BJ (cell line): ENCODE measurements at regions not wholly inside any gene's neighbourhood (a gene's known extent, or its start where the extent isn't known, plus 50 kb on each side); places are given as distances from the start of the nearest gene placed in this dataset.
"Not testable (repeated sequence)": the region's sequence is repeated elsewhere in the genome, so short reads cannot be mapped to it uniquely, and the experiment has no call there.

Experiments used
- CTCF ChIA-PET: fragments of 350-600 bp; formaldehyde crosslinking; extraction: SDS; loops from one replicate; lab custom pipeline; 2021; ENCODE audit warnings: antibody characterized with exemption, inconsistent platforms; lab: Yijun Ruan, JAX
- POLR2A ChIA-PET: fragments of 300-600 bp; sonication (Branson Sonifier 250); formaldehyde crosslinking; extraction: SDS; loops from one replicate; lab custom pipeline; 2021; ENCODE audit warnings: antibody characterized with exemption; lab: Charles Lee
- DNase-seq: peaks from one replicate; pipeline ENCODE4 v3.0.0-alpha.2; 2011; ENCODE audit warnings: low read depth
- H3K27me3 ChIP-seq: 2 replicates; pipeline ENCODE4 v1.6.0; 2011; ENCODE audit warnings: low read length; ENCODE audit not compliant: control insufficient read depth, insufficient read depth
- H3K36me3 ChIP-seq: 2 replicates; pipeline ENCODE4 v1.5.1; 2011; ENCODE audit warnings: low read length; ENCODE audit not compliant: control insufficient read depth, insufficient read depth
- H3K4me3 ChIP-seq: 2 replicates; pipeline ENCODE4 v1.5.1; 2011; ENCODE audit warnings: low read depth, mild to moderate bottlenecking, control low read depth, low read length
- TF ChIP-seq, protein P1 (sequence below): IDR thresholded peaks from 2 replicates; pipeline ENCODE4 v1.5.1; 2011; ENCODE audit warnings: low read depth, mild to moderate bottlenecking, control low read depth, inconsistent platforms, low read length, moderate library complexity; ENCODE audit not compliant: insufficient read depth

DNA sequence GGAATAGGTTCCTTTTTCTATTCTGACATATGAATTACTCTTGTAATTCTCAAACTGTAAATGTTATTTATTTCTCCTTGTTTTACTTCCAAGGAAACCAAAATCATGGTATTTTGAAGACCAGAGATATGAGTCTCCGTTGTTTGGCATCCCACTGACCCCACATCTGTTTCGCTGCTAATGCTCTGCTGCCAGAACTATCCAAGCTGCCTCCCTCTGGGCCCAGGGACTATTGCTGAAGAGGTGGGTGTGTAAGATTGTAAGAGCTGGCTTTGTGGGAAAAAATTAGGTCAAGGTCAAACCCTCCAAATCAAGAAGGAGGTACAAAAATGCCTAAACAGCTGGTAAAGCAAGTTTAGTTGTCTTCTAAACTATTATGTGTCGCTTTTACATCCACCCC lies 129.4 kb upstream of the MYO10 start:
- ChIA-PET CTCF (no interaction called here), POLR2A (no interaction called here)
- Histone ChIP-seq H3K36me3 (no peaks in the 10 kb centered on the region), H3K4me3 (no peak overlapping the region), H3K27me3 (no peaks in the 10 kb centered on the region)
- TF ChIP-seq, protein P1, sequence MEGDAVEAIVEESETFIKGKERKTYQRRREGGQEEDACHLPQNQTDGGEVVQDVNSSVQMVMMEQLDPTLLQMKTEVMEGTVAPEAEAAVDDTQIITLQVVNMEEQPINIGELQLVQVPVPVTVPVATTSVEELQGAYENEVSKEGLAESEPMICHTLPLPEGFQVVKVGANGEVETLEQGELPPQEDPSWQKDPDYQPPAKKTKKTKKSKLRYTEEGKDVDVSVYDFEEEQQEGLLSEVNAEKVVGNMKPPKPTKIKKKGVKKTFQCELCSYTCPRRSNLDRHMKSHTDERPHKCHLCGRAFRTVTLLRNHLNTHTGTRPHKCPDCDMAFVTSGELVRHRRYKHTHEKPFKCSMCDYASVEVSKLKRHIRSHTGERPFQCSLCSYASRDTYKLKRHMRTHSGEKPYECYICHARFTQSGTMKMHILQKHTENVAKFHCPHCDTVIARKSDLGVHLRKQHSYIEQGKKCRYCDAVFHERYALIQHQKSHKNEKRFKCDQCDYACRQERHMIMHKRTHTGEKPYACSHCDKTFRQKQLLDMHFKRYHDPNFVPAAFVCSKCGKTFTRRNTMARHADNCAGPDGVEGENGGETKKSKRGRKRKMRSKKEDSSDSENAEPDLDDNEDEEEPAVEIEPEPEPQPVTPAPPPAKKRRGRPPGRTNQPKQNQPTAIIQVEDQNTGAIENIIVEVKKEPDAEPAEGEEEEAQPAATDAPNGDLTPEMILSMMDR, result no peak
- DNase-seq, result no peak

DNA sequence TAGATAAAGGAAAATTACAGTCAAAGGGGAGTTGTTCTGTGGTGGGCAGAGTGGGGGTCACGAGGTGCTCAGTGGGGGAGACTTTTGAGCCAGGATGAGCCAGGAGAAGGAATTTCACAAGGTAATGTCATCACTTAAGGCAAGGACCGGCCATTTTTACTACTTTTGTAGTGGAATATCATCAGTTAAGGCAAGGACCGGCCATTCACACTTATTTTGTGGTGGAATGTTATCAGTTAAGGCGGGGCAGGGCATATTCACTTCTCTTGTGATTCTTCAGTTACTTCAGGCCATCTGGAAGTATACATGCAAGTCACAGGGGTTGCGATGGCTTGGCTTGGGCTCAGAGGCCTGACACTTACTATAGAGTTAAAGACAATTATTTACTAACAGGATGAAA lies 129.9 kb upstream of the MYO10 start:
- H3K27me3 ChIP-seq, H3K4me3 ChIP-seq, POLR2A ChIA-PET, H3K36me3 ChIP-seq, CTCF ChIA-PET, DNase-seq: not testable (repeated sequence)

DNA sequence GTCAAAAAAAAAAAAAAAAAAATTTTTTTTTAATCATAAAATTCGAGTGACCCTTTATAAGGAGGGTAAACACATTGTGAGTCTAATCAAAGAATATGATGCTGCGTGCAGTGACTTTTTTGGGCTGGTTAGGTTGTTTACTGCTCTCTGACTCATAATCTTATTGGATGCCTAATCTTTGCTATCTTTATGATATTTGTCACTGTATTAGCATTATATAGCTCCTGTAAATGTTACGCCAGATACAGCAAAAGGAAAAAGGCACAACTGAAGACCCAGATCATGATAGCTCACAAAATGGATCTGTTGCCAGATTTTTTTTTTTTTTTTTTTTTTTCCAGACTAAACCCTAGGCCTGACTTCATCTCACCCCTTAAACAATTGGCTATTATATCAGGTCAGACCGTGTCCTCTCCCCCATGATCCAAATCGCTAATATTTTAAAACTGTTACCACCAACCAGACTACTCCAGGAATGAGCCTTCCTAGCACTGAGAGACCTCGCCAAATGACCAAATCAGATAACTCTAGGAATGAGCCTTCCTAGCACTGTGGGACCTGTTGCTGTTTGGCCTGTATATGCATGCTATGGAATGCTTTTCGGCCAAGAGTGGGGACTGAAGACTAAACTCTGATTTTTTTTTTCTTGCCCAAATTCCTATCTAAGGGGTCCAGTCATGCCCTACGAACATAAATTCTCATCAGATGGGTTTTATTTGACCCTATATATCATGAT lies 131.7 kb upstream of the MYO10 start:
- Histone ChIP-seq H3K36me3 (no peaks in the 10 kb centered on the region), H3K27me3 (no peaks in the 10 kb centered on the region), H3K4me3 (no peak overlapping the region)
- CTCF ChIA-PET, result no interaction called here
- POLR2A ChIA-PET, result no interaction called here
- TF ChIP-seq, protein P1, result no peak
- DNase-seq, result no peak

DNA sequence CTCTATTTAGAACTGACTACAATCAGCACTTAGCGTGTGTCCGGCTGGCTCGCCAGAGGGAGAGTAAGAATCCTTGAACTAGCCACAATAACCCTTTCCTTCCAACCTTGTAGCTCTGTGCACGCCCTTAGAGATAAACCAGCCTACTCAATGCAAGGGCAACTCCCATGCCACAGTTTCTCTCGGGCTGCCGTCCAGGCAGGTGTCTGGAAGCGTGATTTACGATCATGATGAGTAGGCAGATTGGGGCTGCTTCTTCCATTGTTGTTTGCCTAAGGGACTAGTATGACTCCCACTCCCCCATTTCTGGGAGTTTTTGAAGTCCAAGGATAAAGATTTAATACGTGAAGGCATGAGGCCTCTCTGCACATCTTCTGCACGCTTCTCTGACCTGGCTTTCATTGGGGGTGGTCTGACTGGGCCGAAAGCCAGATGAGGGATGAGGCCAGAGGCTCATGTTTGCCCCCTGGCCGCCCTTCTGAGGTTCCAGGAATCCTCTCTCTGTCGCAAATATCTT lies 134.0 kb upstream of the MYO10 start:
- CTCF ChIA-PET, result interaction anchor here (0.6 kb wide), 1 partner anchor 80 kb away, joined by 3 read pairs; no protein-coding TSS in a partner anchor
- no peaks in the 10 kb centered on the region for H3K36me3 ChIP-seq
- POLR2A ChIA-PET, result no interaction called here
- TF ChIP-seq, protein P1, result no peak
- no peak overlapping the region for H3K4me3 ChIP-seq
- H3K27me3 ChIP-seq, result no peaks in the 10 kb centered on the region
- DNase-seq, result no peak

DNA sequence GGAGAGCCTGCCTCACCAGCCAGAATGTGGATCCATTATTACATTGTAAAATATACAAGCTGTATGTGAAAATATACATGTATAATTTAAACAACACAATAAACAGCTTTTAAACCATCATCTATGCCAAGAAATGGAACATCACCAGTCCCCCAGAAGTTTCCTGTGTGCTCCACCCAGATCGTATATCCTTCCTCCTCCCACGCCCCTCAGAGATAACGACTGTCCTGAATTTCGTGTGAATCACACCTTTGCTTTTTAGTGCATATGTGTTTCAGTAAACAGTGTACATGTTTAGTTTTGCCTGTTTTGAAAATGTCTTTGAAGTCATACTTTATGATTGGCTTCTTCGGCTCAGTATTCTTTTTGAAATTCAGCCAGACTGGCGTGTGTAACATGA lies 134.6 kb upstream of the MYO10 start:
- Histone ChIP-seq H3K27me3 (no peaks in the 10 kb centered on the region), H3K36me3 (no peaks in the 10 kb centered on the region), H3K4me3 (no peak overlapping the region)
- DNase-seq, result no peak
- TF ChIP-seq, protein P1, result no peak
- POLR2A ChIA-PET, result no interaction called here
- CTCF ChIA-PET, result interaction anchor here (0.6 kb wide), 1 partner anchor 80 kb away, joined by 3 read pairs; no protein-coding TSS in a partner anchor
